GM12875 (cell line): ENCODE measurements at regions not wholly inside any gene's neighbourhood (a gene's known extent, or its start where the extent isn't known, plus 50 kb on each side); places are given as distances from the start of the nearest gene placed in this dataset.

ENCODE experiments used
- H3K4me3 ChIP-seq: one replicate; pipeline ENCODE4 v1.5.1; 2011; ENCODE audit warnings: low read depth, low read length, control low read depth
- CTCF ChIP-seq: IDR thresholded peaks from 2 replicates; pipeline ENCODE4 v1.5.1; 2011; ENCODE audit warnings: low read depth, mild to moderate bottlenecking, control low read depth, inconsistent platforms, low read length, moderate library complexity, borderline replicate concordance; ENCODE audit not compliant: insufficient read depth

GRCh38 chr21:35238119-35238518 is 189.0 kb upstream of the RUNX1 start:
- no peak for TF ChIP-seq CTCF
- no peak overlapping the region for H3K4me3 ChIP-seq

GRCh38 chr21:35237287-35237686 is 188.2 kb upstream of the RUNX1 start:
- no peak for TF ChIP-seq CTCF
- no peak overlapping the region for H3K4me3 ChIP-seq

GRCh38 chr21:35236090-35236489 is 187.0 kb upstream of the RUNX1 start:
- H3K4me3 ChIP-seq = no peak overlapping the region
- no peak for TF ChIP-seq CTCF

- H3K4me3 ChIP-seq = no peak overlapping the region
- TF ChIP-seq CTCF = no peak
These were observed 185.6 kb upstream of the RUNX1 start for GRCh38 chr21:35234725-35235124.

GRCh38 chr21:35233756-35234155 is 184.7 kb upstream of the RUNX1 start:
- H3K4me3 ChIP-seq = no peak overlapping the region
- TF ChIP-seq CTCF = no peak

GRCh38 chr21:35232545-35233176 is 183.6 kb upstream of the RUNX1 start:
- H3K4me3 ChIP-seq = no peak overlapping the region
- no peak for TF ChIP-seq CTCF

- H3K4me3 ChIP-seq = no peak overlapping the region
- no peak for TF ChIP-seq CTCF
These were observed 182.0 kb upstream of the RUNX1 start for GRCh38 chr21:35231090-35231489.
